ENCODE measurements at regions not wholly inside any gene's neighbourhood (a gene's known extent, or its start where the extent isn't known, plus 50 kb on each side); places are given as distances from the start of the nearest gene placed in this dataset.

GRCh38 chr1:4331767-4332163 lies 322.6 kb upstream of the AJAP1 start:
- TF ChIP-seq CTCF (IDR thresholded peaks at IDR 0.05) (no peak), POLR2A (IDR thresholded peaks at IDR 0.05) (no peak)
